Activated gamma-delta T cell treated with anti-CD3 and anti-CD28 coated beads, Interleukin-2, amount 50 U/mL, for 16 hours (primary cell): ENCODE measurements at regions not wholly inside any gene's neighbourhood (a gene's known extent, or its start where the extent isn't known, plus 50 kb on each side); places are given as distances from the start of the nearest gene placed in this dataset.

ENCODE experiments used
- DNase-seq: peaks from one replicate; pipeline ENCODE4 v3.0.0-alpha.2; 2020; ENCODE audit warnings: low read depth

- no peak for DNase-seq
Observed at GRCh38 chr2:7289697-7290096, 372.5 kb downstream of the RNF144A start.

DNA sequence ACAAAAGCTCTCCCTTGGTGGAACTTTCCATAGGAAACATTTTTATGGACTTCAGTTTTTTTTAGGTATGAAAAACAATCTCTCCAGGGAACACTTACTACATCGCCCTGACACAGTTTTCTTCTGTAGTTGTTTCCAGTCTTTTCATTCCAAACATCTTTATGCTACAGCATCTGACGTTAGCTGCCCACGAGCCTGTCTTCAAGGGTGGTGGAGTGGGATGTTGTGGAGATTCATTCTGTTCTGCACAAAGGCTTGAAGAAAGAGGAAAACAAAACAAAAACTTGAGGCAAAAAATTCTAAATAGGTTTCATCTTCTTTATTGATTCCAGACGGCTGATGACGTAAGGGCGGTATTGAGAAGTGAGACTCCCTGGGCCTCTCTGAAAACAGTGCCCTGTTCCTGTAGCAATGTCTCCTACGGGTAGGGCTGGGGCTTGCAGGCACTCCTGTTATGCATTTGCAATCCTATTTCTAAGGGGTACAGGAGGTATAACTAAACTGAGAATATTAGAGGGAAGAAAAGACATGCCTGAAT lies 375.0 kb downstream of the RNF144A start:
- DNase-seq = no peak

DNA sequence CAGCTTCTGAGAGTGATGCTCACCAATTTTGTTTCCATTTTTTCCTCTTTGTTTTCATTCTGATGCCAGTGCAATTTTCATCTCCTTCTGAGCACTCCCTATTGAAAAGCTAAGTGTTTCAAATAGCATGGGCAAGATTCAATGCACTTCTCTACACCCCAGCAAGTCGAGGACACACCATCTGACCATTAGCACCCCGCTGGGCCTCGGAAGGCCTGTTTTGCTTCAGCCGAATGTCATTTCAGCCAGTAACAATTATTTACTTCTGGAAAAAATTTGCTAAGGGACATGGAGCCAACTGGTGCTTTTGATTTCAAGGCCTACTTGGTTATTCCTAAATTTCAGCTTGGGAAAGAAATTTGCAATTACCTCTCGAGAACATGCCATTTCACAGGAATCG lies 392.4 kb downstream of the RNF144A start:
- no peak for DNase-seq

DNA sequence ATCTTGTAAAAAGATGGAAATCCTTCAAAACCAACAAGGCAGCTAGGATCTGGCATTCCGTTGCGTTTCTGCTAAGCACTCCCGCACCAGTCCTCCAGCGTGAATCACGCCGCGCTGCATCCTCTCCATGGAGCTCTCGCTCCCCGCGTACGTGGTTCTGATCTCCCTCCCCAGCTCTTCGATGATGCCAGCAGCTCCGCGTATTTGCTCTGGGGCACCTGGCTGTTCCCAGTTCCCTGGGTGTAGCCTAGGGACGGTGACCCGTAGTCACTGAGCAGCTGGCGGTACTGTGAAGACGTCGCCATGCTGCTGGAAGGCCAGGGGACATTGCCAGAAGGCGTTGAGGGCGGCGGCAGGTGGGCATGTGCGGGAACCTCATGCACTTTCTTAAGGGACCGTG lies 407.5 kb downstream of the RNF144A start:
- no peak for DNase-seq

- no peak for DNase-seq
Observed at GRCh38 chr2:7325186-7325585, 408.0 kb downstream of the RNF144A start.

- no peak for DNase-seq
Observed at GRCh38 chr2:7329465-7329864, 412.3 kb downstream of the RNF144A start.

GRCh38 chr2:7333189-7333765 lies 416.1 kb downstream of the RNF144A start:
- DNase-seq = no peak

DNA sequence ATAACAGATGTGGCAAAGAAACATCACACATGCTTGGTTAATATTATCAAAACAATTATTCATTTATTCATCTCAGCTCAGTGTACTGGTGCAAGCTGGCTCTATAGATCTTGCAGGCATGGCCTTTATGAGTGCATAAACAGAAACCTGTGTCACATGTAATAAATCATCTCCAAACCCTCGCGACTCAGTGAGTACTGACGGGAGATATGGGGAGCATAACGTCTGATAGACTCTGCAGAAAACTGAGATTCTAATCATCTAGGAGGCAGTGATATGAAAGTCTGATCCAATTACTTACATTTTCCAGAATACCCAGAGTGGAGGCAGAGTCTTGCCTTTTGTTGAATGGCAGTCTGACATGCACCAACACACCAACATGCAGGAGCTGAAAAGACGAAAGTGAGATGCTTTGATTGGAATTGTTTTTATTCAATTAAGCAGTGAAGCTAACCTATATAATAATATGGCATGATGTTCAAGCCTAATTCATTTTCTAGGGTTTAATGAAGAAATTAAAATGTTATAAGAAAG lies 416.8 kb downstream of the RNF144A start:
- no peak for DNase-seq

DNA sequence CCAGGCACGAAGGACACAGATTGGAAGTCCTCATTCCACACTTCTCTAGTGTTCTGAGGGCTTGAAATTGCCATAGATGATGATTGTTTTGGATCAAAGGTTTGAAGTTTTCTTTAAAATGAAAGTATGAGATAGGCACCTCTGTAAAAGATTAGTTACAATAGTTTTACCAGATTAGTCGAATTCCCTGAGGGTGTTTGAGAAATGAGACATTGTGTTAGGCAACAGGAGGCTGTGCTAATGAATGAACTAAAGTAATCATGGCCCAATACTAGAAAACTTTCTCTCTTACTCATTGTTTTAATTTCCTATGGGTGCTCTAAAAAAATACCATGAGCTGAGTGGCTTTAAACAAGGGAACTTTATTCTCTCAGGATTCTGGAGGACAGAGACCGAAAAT lies 421.7 kb downstream of the RNF144A start:
- no peak for DNase-seq

DNA sequence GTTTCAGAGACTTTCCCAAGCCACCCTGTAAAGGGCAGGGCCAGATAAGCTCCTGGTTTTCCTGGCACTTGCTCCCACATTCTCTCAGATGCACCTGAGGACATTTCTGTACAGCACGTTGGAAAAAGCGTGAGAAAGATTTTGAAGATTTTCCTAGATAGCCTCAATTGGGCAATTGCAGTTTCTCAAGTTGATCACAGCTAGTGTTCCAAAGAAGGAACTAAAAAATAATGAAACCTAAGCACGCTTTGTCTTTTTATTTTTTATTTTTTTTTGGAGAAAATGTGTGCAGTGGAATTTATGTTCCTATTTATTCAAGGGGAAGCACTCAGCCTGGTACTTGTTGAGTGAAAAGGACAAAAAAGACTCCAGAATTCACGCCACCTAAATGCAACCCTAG lies 429.1 kb downstream of the RNF144A start:
- no peak for DNase-seq

DNA sequence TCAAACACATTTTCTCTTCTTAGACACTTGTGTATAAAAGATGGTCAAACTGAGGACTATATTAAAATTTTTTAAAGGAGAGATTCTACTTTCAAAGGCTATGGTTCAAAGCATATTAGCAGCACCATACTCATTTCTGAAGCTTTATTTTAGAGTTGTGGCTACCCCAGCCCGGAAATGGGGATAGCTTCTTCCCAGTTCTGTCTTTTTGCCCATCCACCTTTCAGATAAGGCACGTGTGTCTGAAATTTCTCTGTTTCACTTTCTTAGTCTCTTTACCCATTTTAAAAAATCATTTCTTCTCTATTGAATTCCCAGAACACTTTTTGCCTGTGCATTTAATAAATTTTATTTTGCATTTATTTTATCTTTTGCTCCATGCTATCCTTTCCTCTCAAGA lies 431.5 kb downstream of the RNF144A start:
- DNase-seq = no peak

DNA sequence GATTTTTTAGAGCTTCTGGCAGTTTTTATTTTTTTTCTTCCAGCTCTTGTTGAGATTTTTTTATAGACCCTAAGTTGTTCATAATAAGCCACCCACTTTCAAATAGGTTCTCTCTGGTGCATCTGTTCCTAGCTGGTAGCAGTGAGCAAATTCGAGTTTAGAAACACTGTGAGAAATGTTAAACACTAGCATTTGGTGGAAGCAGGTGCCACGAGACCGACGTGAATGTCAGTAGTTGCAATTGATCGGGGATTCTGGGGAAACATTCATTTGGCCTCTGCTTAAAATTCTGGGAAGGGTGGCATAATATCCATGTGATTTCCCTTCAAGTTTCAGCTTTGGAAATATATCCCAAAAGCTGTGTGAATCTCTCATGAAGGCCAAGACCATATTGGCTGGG lies 435.0 kb downstream of the RNF144A start:
- no peak for DNase-seq

GRCh38 chr2:7353571-7353970 lies 436.4 kb downstream of the RNF144A start:
- DNase-seq = no peak

- DNase-seq = no peak
Observed at GRCh38 chr2:7355781-7356180, 438.6 kb downstream of the RNF144A start.

- no peak for DNase-seq
Observed at GRCh38 chr2:7356909-7357584, 439.8 kb downstream of the RNF144A start.

DNA sequence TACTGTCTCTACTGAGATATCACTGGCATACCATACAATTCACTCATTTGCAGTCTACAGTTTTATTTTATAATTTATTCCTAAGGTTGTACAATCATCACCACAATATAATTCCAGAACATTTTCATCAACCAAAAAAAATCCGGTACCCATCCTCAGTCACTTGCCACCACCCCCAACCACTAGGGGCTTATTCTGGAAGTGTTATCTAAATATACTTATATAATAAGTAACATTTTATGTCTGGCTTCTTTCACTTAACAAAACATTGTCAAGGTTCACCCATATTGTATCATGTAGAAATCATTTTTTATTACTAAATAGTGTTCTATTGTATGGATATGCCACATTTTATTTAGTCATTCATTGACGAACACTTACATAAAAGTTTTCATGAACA lies 440.8 kb downstream of the RNF144A start:
- DNase-seq = no peak

GRCh38 chr2:7358865-7359447 lies 441.7 kb downstream of the RNF144A start:
- no peak for DNase-seq

GRCh38 chr2:7363906-7364305 lies 446.7 kb downstream of the RNF144A start:
- no peak for DNase-seq

GRCh38 chr2:7368211-7368610 lies 451.0 kb downstream of the RNF144A start:
- no peak for DNase-seq

GRCh38 chr2:7373156-7373555 lies 455.9 kb downstream of the RNF144A start:
- no peak for DNase-seq

- no peak for DNase-seq
Observed at GRCh38 chr2:7375901-7376300, 458.7 kb downstream of the RNF144A start.

- DNase-seq = no peak
Observed at GRCh38 chr2:7377916-7378569, 460.8 kb downstream of the RNF144A start.

GRCh38 chr2:7378591-7378990 lies 461.4 kb downstream of the RNF144A start:
- DNase-seq = no peak
